T47D (cell line): ENCODE measurements at regions not wholly inside any gene's neighbourhood (a gene's known extent, or its start where the extent isn't known, plus 50 kb on each side); places are given as distances from the start of the nearest gene placed in this dataset.

ENCODE experiments used
- DNase-seq, 2 experiments: peaks; one replicate each; pipeline versions ENCODE4 v3.0.0 to v3.0.0-alpha.2; 2011 to 2012; ENCODE audit warnings: low read depth in 1 of 2, low spot score in 1 of 2
- JUND ChIP-seq: IDR thresholded peaks from 2 replicates; pipeline ENCODE4 v1.6.1; 2012; ENCODE audit warnings: low read depth
- in situ Hi-C: cut with HindIII; loops from 2 replicates; pipeline ENCODE4 v1.10.0; 2016; ENCODE audit warnings: low sequenced_read_pairs, low pct_unique_long_range_greater_than_20kb

DNA sequence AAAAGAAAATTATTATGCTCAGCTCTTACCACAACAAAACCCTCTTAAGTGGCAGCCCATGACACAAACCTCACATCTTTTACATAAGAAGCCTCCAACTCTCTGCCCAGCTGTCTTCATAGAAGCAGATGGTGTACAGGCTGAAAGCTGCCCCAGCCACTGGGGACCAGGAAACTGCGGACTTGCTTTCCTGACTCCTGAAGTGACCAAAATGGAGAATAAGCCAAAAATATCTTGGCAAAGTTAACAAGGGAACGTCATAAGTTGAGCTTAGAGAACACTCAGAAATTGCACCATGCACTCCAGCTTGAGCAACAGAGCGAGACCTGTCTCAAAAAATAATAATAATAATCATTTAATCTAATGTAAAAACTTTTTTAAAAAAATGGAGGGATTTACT, 160.3 kb upstream of the CDYL start:
- no peak for TF ChIP-seq JUND
- in situ Hi-C loops, result no loop called here
- no peak for DNase-seq

DNA sequence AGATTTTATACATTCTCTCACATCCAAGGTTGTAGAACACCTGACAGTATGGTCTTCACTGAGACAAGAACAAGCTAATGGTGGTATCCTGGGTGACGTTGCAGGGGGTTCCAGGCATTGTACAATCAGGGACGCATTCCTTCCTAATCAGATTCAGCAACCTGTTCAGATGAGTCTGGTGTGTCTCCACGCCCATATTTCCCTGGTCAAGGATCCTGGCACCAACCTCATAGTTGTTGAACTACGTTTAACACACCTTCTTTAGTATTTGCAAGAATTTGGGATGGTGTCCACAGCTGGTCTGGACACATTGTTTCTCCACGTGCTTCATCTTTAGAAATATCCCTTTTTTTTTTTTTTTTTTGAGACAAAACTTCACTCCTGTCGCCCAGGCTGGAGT, 161.0 kb upstream of the CDYL start:
- DNase-seq, result no peak
- no peak for TF ChIP-seq JUND
- in situ Hi-C loops, result no loop called here

DNA sequence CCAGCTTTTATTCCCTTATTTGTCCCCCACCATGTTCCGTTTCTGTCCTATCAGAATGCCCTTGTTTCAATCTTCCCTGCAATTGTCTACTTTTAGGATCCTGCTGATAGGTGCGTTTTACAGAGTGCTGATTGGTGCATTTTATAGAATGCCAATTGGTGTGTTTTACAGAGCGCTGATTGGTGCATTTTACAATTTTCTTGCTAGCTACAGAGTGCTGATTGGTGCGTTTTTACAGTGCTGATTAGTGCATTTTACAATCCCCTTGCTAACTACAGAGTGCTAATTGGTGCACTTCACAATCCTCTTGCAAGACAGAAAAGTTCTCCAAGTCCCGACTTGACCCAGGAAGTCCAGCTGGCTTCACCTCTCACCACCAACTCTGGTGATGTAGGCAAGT, 161.6 kb upstream of the CDYL start:
- DNase-seq, result no peak
- in situ Hi-C loops, result no loop called here
- no peak for TF ChIP-seq JUND

DNA sequence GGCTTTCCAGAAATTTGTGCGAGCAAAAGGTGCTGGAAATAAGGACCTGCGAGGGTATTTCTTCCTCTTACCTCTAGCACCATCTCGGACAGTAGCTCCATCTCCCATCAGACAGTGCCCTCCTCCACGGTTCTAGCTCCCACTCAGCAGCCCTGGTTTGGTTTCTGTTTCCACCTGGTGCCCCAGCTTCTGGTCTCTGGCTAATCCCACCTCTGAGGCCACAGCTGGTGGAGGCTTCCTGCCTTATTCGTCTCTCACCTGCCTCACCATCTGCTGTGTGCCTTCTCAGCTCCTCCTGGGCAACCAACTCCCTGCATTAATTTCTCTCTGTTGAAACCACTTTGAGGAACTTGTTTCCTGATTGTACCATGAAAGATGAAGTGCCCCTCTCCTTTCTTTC, 162.4 kb upstream of the CDYL start:
- TF ChIP-seq JUND, result no peak
- DNase-seq, result no peak
- in situ Hi-C loops, result no loop called here

DNA sequence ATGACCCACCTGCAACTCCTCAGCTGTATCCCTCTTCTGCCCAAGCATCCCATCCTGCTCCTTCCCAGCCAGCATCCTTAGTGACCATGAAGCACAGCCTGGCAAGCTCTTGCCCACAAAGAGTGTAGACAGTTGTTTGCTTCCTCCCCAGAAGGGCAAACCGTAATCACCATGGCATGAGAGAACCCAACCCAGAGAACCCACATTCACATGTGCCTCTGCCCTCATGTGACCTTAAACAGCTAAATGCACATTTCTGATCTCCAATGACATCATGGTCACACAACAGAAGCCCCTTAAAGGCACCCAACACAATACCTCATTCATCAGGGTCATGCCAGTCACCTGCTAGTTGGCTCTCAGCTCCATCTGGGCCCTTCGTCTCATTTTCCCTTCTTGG, 162.8 kb upstream of the CDYL start:
- in situ Hi-C loops, result no loop called here
- no peak for TF ChIP-seq JUND
- DNase-seq, result no peak

DNA sequence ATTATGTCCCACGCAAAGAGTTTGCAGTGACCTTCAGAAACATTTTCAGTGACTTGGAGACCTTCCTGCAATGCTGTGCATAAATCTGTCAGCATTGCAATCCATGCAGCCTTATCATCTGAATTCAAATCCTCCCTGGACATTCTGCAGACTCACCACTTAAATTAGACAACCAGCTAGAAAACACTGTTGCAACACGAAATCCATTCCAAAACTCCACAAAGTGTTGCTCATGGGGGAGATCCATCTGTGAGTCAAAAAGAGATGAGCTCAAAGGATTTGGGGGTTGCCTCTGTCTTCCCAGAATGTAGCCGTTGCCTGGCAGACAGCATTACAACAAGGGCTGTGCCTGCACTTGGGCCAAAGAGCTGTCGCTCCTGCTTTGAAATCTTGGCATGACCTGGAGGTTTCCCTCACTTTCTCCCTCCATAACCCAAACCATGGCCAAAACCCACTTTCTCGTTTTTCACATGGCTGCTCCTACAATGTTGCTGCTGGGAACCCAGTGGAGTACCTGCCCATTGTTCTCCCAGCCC, 163.5 kb upstream of the CDYL start:
- DNase-seq, result no peak
- TF ChIP-seq JUND, result no peak
- in situ Hi-C loops, result no loop called here

DNA sequence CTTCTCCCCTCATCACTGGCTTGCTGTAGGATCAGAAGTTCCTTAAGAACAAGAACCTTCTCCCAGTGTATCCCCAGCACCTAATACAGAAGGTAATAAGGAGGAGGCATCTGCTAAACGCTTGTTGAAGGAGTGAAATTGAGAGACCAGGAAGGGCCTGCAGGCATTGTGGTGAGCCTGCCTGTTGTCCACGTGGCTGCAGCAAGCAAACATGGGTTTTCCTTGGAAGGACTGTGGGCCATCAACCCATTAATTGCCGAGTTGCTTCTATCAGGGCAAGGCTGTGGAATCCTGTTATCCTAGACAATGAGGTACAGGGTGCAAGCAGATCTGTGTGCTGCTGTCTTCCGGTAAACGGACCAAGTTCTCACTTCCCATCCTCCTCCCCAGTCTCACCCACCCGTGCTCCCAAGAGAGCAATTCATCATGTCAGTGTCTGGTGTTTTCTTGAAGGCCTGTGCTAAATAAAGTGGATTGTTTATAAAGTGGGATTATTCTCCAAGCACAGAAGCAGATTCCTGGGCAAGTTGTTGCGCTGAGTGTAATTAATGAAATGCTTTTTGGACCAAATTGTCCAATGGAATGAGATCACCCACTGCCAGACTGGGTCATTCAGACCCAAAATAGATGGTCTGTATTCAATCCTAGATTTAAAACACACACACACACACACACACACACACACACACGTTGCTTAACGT, 164.6 kb upstream of the CDYL start:
- DNase-seq, result peak in 1 of 2 experiments; percentile 70
- in situ Hi-C loops, result no loop called here
- TF ChIP-seq JUND, result no peak

DNA sequence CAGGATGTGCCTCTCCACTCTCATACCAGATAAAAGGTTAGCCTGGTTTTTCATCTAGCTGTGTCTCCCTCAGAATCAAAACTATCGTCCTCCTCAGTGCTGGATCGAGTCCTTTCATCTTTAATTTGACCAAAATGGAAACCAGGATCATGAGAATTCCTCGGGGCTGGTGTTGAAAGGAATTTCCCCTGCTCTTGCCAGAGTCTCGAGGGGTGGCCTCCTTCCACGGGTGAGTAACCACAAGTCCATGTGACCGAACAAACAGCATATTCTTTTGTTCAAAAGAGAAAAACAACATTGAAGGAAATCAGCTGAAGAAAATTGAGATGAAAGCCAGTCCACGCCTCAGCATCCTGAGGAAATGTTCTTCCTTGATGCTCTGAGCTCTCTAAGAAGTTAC, 165.9 kb upstream of the CDYL start:
- no peak for TF ChIP-seq JUND
- no peak for DNase-seq
- in situ Hi-C loops, result no loop called here

DNA sequence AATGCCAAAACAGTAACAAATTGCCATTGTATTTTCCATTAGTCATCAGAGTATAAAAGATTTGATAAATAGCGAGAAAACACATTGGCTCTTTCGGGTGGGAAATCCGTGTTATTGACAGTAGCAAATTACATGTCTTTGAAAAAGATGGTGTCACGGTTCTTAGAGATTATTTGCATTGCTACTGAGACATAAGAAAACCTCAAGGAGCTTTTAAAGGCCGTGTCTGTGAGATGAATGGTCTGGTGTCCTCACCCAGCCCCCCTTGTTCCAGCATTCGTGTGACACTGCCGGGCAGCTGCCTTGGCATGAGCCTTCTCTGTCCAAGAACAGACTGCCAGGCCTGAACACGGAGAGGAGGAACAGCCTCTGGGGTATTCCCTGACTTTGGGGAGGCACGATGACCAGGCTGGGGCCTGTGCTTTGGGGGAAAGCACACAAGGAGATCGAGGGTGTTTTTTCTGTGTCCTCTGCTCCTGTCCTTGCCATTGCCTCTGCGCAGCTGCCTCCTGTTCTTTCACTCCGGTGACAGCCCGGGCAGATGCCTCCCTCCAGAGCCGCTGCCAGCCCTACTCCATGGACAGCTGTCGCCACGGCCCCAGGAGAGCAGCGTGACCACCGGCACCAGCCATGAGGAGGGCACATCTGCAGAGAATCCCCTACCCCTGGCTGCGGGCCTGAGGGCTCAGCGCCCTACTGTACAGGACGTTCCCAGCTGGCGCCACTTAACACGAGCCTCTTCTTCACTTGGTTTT, 167.7 kb upstream of the CDYL start:
- DNase-seq, result no peak
- TF ChIP-seq JUND, result no peak
- in situ Hi-C loops, result no loop called here

DNA sequence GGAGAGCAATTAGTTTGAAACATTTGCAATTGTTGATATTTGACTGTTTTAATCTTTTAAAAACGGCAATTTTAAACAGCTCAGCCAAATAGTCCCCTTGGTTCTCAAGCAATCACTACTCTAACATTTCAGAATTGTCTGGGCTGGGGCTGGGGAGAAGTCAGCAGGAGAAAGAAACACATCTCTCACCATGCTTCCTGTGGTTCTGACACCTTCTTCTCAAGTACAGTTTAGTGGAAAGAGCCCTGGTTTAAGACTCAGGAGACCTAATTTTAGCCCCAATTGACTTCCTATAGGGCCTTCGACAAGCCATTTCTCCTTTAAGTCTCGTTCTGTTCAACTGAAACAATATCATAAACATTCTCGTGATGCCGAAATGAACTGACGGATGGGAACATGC, 168.4 kb upstream of the CDYL start:
- DNase-seq, result no peak
- no peak for TF ChIP-seq JUND
- in situ Hi-C loops, result no loop called here

DNA sequence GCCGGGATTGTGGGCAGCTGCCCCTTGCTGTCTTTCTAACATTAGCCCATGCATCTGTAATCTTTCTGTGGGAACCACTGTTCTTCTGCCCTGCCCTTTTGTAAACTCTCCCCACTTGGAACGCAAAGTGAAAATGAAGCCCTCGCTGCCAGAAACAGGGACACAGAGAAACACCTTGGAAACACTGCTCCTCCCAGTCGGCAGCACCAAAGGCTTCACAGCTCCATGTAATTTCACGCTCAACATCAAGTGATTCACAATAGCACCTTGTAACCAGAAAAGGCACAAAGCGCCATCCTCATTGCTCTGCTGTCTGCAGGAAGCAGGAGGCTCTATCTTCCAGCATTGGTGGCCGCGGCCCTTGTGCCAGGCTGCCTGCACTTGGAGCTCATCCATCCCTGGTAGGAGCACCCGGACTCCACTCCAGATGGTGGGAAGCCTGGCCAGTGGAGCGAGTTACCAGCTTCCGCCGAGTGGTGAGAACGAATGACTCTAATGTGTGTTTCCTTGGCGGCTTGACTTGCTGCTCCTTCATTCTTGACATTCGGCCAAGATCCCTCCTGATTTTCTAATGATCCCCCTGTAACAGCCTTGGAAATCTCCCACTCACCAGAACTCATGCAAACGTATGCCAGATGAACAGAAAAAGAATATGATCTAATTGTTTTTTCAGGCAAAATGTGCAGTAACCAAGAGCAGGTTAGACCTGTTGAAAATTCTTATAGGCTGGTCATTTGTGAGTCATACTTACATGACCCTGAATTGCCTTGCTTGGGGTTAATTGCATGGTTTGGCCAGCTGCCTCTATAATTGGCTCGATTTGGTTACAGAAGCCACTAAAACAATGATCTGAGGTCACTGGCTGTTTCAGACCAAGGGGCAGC, 169.1 kb upstream of the CDYL start:
- TF ChIP-seq JUND, result peak; percentile 59; the same call in 1 of the 2 replicates
- peak; percentile 8 to 81 for DNase-seq
- in situ Hi-C loops, result no loop called here

DNA sequence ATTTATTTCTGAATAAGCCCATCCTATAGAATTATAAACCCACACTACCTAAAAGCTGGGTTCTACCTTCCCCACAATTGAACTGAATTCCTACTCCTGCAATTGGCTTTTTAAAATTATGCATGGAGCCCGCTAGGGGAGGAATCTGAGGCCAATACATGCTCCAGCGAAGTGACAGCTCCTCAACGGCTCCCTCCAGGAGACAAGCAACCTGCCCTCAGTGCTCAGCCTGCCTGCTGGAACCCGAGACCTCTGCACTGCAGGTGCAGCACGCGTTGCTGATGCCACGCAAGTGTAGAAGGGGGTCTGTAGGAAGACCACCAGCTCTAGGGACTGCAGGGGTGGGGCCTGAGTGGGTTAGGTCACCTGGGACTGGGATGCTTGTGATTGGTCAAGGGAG, 170.2 kb upstream of the CDYL start:
- no peak for TF ChIP-seq JUND
- in situ Hi-C loops, result no loop called here
- no peak for DNase-seq
